HG03457 (cell line): ENCODE measurements at regions not wholly inside any gene's neighbourhood (a gene's known extent, or its start where the extent isn't known, plus 50 kb on each side); places are given as distances from the start of the nearest gene placed in this dataset.

ENCODE experiments used
- ATAC-seq: cut with Tn5 transposase; IDR thresholded peaks from one replicate; pipeline ENCODE4 v1.9.1; 2021; ENCODE audit warnings: moderate number of reproducible peaks; ENCODE audit not compliant: unreplicated experiment

- peak; percentile 80 for ATAC-seq
Measured at GRCh38 chr12:90102957-90103652, 394.5 kb upstream of the ATP2B1 start.

GRCh38 chr12:90100579-90100978 lies 391.9 kb upstream of the ATP2B1 start:
- ATAC-seq, result no peak

- ATAC-seq, result no peak
Measured at GRCh38 chr12:90099288-90099687, 390.6 kb upstream of the ATP2B1 start.

- no peak for ATAC-seq
Measured at GRCh38 chr12:90098132-90098779, 389.6 kb upstream of the ATP2B1 start.

- ATAC-seq, result no peak
Measured at GRCh38 chr12:90091809-90092208, 383.2 kb upstream of the ATP2B1 start.

- ATAC-seq, result no peak
Measured at GRCh38 chr12:90090929-90091651, 382.5 kb upstream of the ATP2B1 start.

GRCh38 chr12:90086281-90086680 lies 377.6 kb upstream of the ATP2B1 start:
- no peak for ATAC-seq

- ATAC-seq, result no peak
Measured at GRCh38 chr12:90085494-90086274, 377.0 kb upstream of the ATP2B1 start.

GRCh38 chr12:90084018-90084417 lies 375.4 kb upstream of the ATP2B1 start:
- no peak for ATAC-seq

GRCh38 chr12:90080616-90081015 lies 372.0 kb upstream of the ATP2B1 start:
- ATAC-seq, result no peak

GRCh38 chr12:90079529-90080210 lies 371.0 kb upstream of the ATP2B1 start:
- ATAC-seq, result no peak

- no peak for ATAC-seq
Measured at GRCh38 chr12:90078344-90078743, 369.7 kb upstream of the ATP2B1 start.

GRCh38 chr12:90077756-90078155 lies 369.1 kb upstream of the ATP2B1 start:
- ATAC-seq, result no peak

GRCh38 chr12:90076851-90077319 lies 368.2 kb upstream of the ATP2B1 start:
- no peak for ATAC-seq

GRCh38 chr12:90075685-90076084 lies 367.0 kb upstream of the ATP2B1 start:
- ATAC-seq, result no peak

- no peak for ATAC-seq
Measured at GRCh38 chr12:90074086-90074485, 365.4 kb upstream of the ATP2B1 start.

- no peak for ATAC-seq
Measured at GRCh38 chr12:90071996-90072395, 363.4 kb upstream of the ATP2B1 start.

- ATAC-seq, result no peak
Measured at GRCh38 chr12:90069711-90070110, 361.1 kb upstream of the ATP2B1 start.

- ATAC-seq, result no peak
Measured at GRCh38 chr12:90067791-90068190, 359.2 kb upstream of the ATP2B1 start.
